GM21786 (cell line): ENCODE measurements at regions not wholly inside any gene's neighbourhood (a gene's known extent, or its start where the extent isn't known, plus 50 kb on each side); places are given as distances from the start of the nearest gene placed in this dataset.
"Not testable (repeated sequence)": the region's sequence is repeated elsewhere in the genome, so short reads cannot be mapped to it uniquely, and the experiment has no call there.

Source experiments
- ATAC-seq: cut with Tn5 transposase; IDR thresholded peaks from one replicate; pipeline ENCODE4 v1.9.1; 2021; ENCODE audit not compliant: unreplicated experiment

GRCh38 chr18:30469091-30469490 is 573.5 kb downstream of the DSC3 start:
- no peak for ATAC-seq

DNA sequence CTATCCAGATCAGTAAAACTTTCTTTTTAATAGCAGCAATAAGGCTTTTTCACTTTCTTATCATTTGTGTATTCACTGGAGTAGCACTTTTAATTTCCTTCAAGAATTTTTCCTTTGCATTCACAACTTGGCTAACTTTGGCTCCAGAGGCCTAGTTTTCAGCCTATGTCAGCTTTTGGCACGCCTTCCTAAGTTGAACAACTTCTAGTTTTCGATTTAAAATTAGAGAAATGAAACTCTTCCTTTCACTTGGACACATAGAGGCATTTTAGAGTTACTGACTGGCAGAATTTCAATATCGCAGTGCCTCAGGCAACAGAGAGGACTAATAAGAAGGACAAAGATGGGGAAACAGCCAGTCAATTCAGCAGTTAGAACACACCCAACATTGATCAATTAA is 577.4 kb downstream of the DSC3 start:
- ATAC-seq, result no peak

GRCh38 chr18:30457156-30457555 is 585.4 kb downstream of the DSC3 start:
- ATAC-seq, result no peak

GRCh38 chr18:30455741-30456140 is 586.8 kb downstream of the DSC3 start:
- no peak for ATAC-seq

GRCh38 chr18:30454920-30455319 is 587.6 kb downstream of the DSC3 start:
- ATAC-seq, result no peak

GRCh38 chr18:30451981-30452380 is 590.6 kb downstream of the DSC3 start:
- ATAC-seq, result no peak

DNA sequence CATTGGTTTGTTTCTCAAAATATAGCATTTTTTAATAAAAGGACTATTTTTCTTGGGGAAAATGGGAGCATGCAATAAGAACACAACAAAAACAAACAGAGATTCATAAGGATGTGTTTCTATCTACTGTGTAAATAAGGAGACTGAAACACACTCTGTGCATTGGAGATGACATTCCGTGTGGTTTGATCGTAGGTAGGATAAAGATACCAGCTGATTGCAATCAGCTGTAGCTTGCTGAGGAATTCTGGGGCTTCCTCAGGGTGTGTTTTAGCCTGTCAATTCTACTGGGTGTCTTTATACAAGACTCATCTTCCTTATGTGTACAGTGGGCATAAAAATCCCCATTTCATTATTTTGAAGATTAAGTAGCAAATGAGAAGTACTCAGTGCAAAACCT is 591.6 kb downstream of the DSC3 start:
- no peak for ATAC-seq

DNA sequence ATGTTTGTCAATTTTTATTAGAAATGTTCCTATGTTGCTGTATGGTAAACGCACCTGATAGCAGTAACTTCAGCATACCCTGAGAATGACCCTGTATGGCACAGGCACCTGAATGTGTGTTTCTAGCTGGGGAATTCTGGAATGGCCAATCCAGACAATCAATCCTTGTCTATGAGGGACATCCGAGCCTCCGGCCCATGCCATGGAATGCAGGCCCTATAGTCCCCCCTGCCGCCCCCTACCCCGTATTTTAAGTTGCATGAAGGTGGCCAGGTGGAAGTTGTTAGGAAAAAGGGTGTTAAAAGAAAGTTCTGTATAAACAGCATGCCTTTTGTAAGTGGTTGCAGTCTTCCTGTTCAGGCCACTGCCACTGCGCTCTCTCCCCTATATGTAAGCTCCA is 595.9 kb downstream of the DSC3 start:
- no peak for ATAC-seq

DNA sequence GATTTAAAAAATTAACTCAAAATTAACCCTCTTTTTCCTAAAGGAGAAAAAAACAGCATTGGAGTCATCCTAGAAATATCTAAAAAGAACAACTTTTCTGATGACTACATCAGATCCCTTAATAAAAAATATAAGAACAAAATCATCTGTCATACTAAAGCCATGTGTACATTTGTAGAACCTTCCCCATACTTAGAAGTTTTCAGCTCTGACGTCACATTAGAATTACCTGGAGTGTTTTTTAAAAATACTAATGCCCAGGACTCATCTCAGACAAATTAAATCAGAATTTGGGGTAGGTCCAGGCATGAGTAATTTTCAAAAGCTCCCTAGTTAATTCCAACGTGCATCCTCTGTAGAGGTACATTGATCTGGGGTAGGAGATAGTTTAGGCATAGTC is 598.0 kb downstream of the DSC3 start:
- ATAC-seq, result no peak

- no peak for ATAC-seq
These were observed 602.2 kb downstream of the DSC3 start for GRCh38 chr18:30440351-30440750.

GRCh38 chr18:30439174-30439573 is 603.4 kb downstream of the DSC3 start:
- ATAC-seq, result no peak

DNA sequence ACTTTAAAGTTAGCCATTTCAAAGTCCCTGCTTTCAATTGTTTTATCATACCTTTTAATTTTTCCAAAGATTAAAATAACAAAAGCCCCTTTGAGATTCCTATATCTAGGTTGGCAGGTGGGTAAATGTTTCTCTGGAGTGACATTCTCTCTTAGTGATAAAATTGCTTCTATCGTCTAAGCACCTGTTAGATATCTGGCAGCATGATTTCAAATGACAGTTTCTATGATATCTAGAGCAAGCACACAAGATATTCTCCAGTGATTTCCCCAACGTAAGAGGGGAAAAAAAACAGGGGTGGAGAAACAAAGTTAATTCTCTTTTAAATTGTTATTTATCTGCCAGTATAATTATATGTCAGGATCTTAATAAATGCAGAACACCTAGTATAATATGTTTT is 610.2 kb downstream of the DSC3 start:
- ATAC-seq, result no peak

DNA sequence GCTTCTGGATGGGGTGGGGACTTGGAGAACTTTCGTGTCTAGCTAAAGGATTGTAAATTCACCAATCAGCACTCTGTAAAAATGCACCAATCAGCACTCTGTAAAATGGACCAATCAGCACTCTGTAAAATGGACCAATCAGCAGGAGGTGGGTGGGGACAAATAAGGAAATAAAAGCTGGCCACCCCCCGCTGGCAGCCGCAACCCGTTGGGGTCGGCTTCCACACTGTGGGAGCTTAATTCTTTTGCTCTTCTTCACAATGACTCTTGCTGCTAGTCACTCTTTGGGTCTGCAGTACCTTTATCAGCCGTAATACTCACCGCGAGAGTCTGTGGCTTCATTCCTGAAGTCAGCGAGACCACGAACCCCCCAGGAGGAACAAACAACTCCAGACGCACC is 623.1 kb downstream of the DSC3 start:
- ATAC-seq, result not testable (repeated sequence)

GRCh38 chr18:30415903-30416302 is 626.6 kb downstream of the DSC3 start:
- no peak for ATAC-seq

DNA sequence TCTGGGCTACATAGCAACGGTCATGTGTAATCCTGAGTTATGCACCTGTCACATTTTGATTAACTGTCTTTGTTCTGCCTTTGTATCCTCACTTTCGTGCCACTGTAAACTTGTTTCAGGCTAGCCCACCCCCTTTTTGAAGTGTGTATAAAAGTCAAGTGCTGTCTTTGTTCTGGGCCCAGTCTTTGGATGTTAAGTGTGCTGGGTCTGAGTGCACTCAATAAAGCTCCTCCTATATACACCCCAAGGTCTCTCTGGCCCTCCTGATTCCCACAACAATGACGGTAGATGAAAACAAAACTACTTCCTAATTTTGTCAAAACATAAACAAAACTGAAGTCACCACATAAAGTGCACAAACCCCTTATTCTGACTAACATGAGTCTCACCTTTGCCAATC is 633.4 kb downstream of the DSC3 start:
- no peak for ATAC-seq

DNA sequence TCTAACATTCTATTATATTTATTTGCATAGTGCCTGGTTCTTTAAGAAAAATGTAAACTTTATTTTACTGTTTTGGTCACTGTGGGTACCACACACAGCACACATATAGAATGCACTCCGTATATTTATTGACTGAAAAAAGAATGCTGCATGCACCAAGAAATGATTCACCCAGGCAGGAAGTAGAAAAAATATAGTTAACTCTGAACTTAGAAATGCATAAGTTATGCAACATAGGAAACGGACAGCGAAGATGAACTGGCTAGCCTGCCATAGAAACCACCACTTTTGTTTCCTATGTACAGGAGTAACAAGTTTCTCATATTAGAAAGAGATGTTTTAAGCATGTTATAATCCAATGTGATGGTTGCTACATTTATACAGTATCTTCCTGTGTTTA is 635.8 kb downstream of the DSC3 start:
- ATAC-seq, result no peak

DNA sequence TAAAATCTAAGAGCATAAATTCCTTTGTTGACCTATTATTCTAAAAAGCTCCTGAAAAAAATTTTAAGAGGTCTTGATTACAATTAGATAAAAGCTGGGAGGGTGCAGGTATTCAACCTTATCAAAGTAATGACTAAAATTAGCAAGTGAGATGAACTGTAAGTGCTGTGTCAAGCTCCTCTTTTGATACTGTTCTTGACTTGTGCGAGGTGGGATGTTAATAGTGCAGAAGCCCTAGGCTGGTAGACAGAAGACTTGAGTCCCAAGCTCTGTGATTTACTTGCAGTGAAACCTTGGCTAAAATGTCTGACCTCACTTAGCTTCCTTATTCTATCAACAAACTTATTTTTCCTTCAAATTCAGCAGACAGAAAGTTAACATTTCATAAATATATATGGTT is 637.5 kb downstream of the DSC3 start:
- ATAC-seq, result no peak

- ATAC-seq, result no peak
These were observed 638.1 kb downstream of the DSC3 start for GRCh38 chr18:30404422-30404821.

DNA sequence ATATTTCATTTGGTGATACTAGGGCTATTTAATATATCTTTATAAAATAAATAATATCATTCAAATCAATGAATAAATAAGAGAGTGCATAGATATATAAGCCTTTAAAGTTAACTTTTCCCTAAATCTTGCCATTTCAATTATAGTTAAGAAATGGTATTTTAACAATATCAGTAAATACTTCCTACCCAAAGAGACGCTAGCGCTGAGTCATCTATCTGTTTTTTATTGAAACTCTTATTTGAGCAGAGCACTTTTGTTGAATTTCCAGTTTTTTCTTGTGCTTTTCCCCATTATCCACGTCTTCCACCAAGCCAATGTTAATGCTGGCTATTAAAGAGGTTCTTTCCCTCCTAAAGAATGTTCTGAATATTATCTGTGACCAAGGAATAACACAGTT is 639.3 kb downstream of the DSC3 start:
- no peak for ATAC-seq

- no peak for ATAC-seq
These were observed 655.1 kb downstream of the DSC3 start for GRCh38 chr18:30387401-30387800.

DNA sequence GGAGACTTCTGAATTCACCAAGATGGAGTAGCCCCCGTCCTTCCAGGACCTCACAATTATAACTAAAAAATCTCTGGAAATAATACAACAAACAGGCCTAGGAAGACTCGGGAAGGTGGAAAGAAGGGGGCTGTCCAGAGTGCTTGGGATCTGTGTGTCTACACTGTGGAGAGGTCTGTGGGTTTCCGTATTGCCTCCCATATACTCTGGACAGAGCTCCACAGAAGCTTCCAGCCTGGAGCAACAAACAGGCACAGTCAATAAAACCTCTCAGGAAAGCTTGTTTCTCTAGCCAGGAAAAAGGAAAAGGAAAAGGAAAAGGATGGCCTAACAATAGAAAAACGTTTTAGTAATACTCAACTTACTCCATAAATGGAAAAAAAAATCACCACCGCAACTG is 655.9 kb downstream of the DSC3 start:
- ATAC-seq, result no peak

DNA sequence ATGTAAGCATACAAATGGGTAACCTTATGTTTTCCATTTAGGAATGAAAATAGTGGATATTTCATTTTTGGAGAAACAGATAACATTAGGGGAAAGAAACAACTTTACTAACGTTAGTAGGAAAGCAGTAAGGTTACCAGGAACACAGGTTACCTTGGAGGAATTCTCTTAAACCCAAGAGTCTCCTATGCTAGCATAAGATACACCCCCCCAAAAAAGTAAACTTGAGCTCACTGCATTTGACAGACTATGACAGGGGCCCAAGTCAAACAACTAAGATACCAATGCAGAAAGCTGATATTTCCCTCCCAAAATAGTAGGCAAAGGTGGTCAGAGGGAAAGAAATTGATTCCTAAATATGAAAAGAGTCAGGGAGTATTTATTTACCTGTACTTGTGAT is 656.9 kb downstream of the DSC3 start:
- no peak for ATAC-seq

DNA sequence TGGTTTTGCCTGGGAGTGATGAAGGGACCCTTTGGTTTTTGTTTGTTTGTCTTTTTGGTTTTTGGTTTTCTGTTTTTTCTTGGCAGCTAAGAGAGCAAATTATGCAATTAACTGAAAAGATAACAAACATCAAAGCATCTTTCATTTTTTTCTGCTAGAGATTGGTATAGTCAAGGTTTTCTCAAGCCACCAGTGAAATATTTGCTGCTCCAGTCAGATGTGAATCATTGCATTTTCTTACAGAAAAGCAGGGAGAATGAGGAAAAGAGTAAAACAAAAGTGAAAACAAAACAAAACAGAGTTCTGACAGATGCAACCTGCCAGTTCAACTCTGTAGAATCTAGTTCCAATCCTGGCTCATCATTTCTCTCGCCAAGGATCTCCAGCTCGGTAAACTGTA is 660.7 kb downstream of the DSC3 start:
- no peak for ATAC-seq

GRCh38 chr18:30378097-30378496 is 664.4 kb downstream of the DSC3 start:
- no peak for ATAC-seq
